Endodermal cell (in vitro differentiated cells): ENCODE measurements at regions not wholly inside any gene's neighbourhood (a gene's known extent, or its start where the extent isn't known, plus 50 kb on each side); places are given as distances from the start of the nearest gene placed in this dataset.

Source experiments
- DNase-seq: peaks from one replicate; pipeline ENCODE4 v3.0.0-alpha.2; 2017
- H3K27ac ChIP-seq: 2 replicates; pipeline ENCODE4 v1.5.1; 2013; ENCODE audit warnings: mild to moderate bottlenecking, low read depth, low read length, moderate library complexity
- H3K27me3 ChIP-seq: 2 replicates; pipeline ENCODE4 v1.6.1; 2013; ENCODE audit warnings: mild to moderate bottlenecking, low read length, moderate library complexity; ENCODE audit not compliant: insufficient read depth, control insufficient read depth, poor library complexity, severe bottlenecking
- H3K36me3 ChIP-seq: 2 replicates; pipeline ENCODE4 v1.7.0; 2013; ENCODE audit warnings: mild to moderate bottlenecking, low read length, moderate library complexity; ENCODE audit not compliant: control insufficient read depth, insufficient read depth
- H3K4me1 ChIP-seq: one replicate; pipeline ENCODE4 v1.7.0; 2013; ENCODE audit warnings: low read length; ENCODE audit not compliant: control insufficient read depth, insufficient read depth
- H3K4me3 ChIP-seq: 2 replicates; pipeline ENCODE4 v1.5.1; 2013; ENCODE audit warnings: mild to moderate bottlenecking, low read length, moderate library complexity
- H3K9ac ChIP-seq: 2 replicates; pipeline ENCODE4 v1.6.1; 2013; ENCODE audit warnings: mild to moderate bottlenecking, low read length, moderate library complexity; ENCODE audit not compliant: poor library complexity, severe bottlenecking; ENCODE audit errors: extremely low read depth
- H3K9me3 ChIP-seq: 2 replicates; pipeline ENCODE4 v1.6.1; 2013; ENCODE audit warnings: mild to moderate bottlenecking, low read length, moderate library complexity; ENCODE audit not compliant: control insufficient read depth
- H3K27ac Mint-ChIP-seq: 2 replicates; pipeline ENCODE4 v1.8.0; 2020; ENCODE audit warnings: mixed read lengths
- H3K27me3 Mint-ChIP-seq: 2 replicates; pipeline ENCODE4 v1.8.0; 2021; ENCODE audit warnings: mild to moderate bottlenecking, mixed read lengths; ENCODE audit not compliant: insufficient read depth
- H3K36me3 Mint-ChIP-seq: 2 replicates; pipeline ENCODE4 v1.8.0; 2020; ENCODE audit warnings: low read depth, mixed read lengths
- H3K4me1 Mint-ChIP-seq: 2 replicates; pipeline ENCODE4 v1.8.0; 2020; ENCODE audit warnings: mixed read lengths
- H3K4me3 Mint-ChIP-seq: 2 replicates; pipeline ENCODE4 v1.8.0; 2020; ENCODE audit warnings: mild to moderate bottlenecking, moderate library complexity, mixed read lengths
- H3K9me3 Mint-ChIP-seq: 2 replicates; pipeline ENCODE4 v1.8.0; 2020; ENCODE audit warnings: mild to moderate bottlenecking, mixed read lengths
- CTCF ChIP-seq: fragments of 200-600 bp; sonication (generic); conservative IDR thresholded peaks from 2 replicates; pipeline ENCODE4 v1.5.0; 2021; ENCODE audit warnings: antibody characterized with exemption, mild to moderate bottlenecking
- WGBS, 2 experiments: methylation state at CpG; one replicate each; pipeline versions ENCODE4 v1.1.5 to v1.1.7; 2013; ENCODE audit warnings: missing lambda C conversion rate in 2 of 2, mixed read lengths in 1 of 2; ENCODE audit not compliant: insufficient coverage in 1 of 2, insufficient read length in 1 of 2; 5-methylcytosine and 5-hydroxymethylcytosine counted together

- H3K9me3 Mint-ChIP-seq, result peaks cover 3% of the 10 kb centered on the region
- H3K4me3 Mint-ChIP-seq, result no peak overlapping the region
- H3K4me1 Mint-ChIP-seq, result no peaks in the 10 kb centered on the region
- no peak overlapping the region for H3K9ac ChIP-seq
- H3K36me3 Mint-ChIP-seq, result no peaks in the 10 kb centered on the region
- TF ChIP-seq CTCF, result no peak
- no peaks in the 10 kb centered on the region for H3K36me3 ChIP-seq
- no peaks in the 10 kb centered on the region for H3K27me3 Mint-ChIP-seq
- no peak overlapping the region for H3K27ac ChIP-seq
- no peak for DNase-seq
- H3K9me3 ChIP-seq, result no peaks in the 10 kb centered on the region
- H3K4me1 ChIP-seq, result no peaks in the 10 kb centered on the region
- 92% methylated on average over 6 of the region's 6 CpGs; no CpG with 5 or more reads in 1 of the 2 experiments for WGBS, 2 experiments
- H3K4me3 ChIP-seq, result no peak overlapping the region
- H3K27ac Mint-ChIP-seq, result no peak overlapping the region
- no peaks in the 10 kb centered on the region for H3K27me3 ChIP-seq
Measured at GRCh38 chr1:239931341-239931740, 160.3 kb upstream of the FMN2 start.

GRCh38 chr1:239939602-239940001 is 152.1 kb upstream of the FMN2 start:
- Histone ChIP-seq H3K27me3 (no peaks in the 10 kb centered on the region), H3K9me3 (peaks cover 21% of the 10 kb centered on the region), H3K27ac (no peak overlapping the region), H3K9ac (no peak overlapping the region), H3K4me3 (no peak overlapping the region), H3K36me3 (no peaks in the 10 kb centered on the region), H3K4me1 (no peaks in the 10 kb centered on the region)
- DNase-seq, result no peak
- no peaks in the 10 kb centered on the region for H3K27me3 Mint-ChIP-seq
- no peak overlapping the region for H3K4me3 Mint-ChIP-seq
- peaks cover 3% of the 10 kb centered on the region for H3K36me3 Mint-ChIP-seq
- no peak for TF ChIP-seq CTCF
- no peaks in the 10 kb centered on the region for H3K4me1 Mint-ChIP-seq
- peaks cover 29% of the 10 kb centered on the region for H3K9me3 Mint-ChIP-seq
- no peak overlapping the region for H3K27ac Mint-ChIP-seq
- 86 to 87% methylated on average over 2 of the region's 2 CpGs for WGBS, 2 experiments

GRCh38 chr1:239943761-239944160 is 147.9 kb upstream of the FMN2 start:
- 85 to 92% methylated on average over 4 of the region's 4 CpGs for whole genome bisulfite sequencing, 2 experiments
- no peaks in the 10 kb centered on the region for H3K27me3 ChIP-seq
- H3K9me3 ChIP-seq, result peaks cover 21% of the 10 kb centered on the region
- Mint-ChIP-seq H3K4me3 (no peak overlapping the region), H3K9me3 (peaks cover 30% of the 10 kb centered on the region), H3K27ac (no peak overlapping the region), H3K36me3 (peaks cover 3% of the 10 kb centered on the region), H3K4me1 (no peaks in the 10 kb centered on the region), H3K27me3 (no peaks in the 10 kb centered on the region)
- no peak overlapping the region for H3K27ac ChIP-seq
- H3K4me3 ChIP-seq, result no peak overlapping the region
- H3K4me1 ChIP-seq, result no peaks in the 10 kb centered on the region
- H3K36me3 ChIP-seq, result no peaks in the 10 kb centered on the region
- no peak overlapping the region for H3K9ac ChIP-seq
- TF ChIP-seq CTCF, result no peak
- DNase-seq, result no peak
